HG03378 (cell line): ENCODE measurements at regions not wholly inside any gene's neighbourhood (a gene's known extent, or its start where the extent isn't known, plus 50 kb on each side); places are given as distances from the start of the nearest gene placed in this dataset.

Experiments
- ATAC-seq: cut with Tn5 transposase; IDR thresholded peaks from one replicate; pipeline ENCODE4 v1.9.1; 2021; ENCODE audit warnings: mild to moderate bottlenecking, moderate library complexity; ENCODE audit not compliant: unreplicated experiment

- no peak for ATAC-seq
Measured at GRCh38 chr20:12264711-12265110, 347.0 kb downstream of the BTBD3 start.

GRCh38 chr20:12265662-12266061, 348.0 kb downstream of the BTBD3 start:
- ATAC-seq: no peak

- no peak for ATAC-seq
Measured at GRCh38 chr20:12269579-12269978, 351.9 kb downstream of the BTBD3 start.

GRCh38 chr20:12270863-12271262, 353.2 kb downstream of the BTBD3 start:
- no peak for ATAC-seq

GRCh38 chr20:12276011-12276673, 358.4 kb downstream of the BTBD3 start:
- ATAC-seq: no peak

- ATAC-seq: no peak
Measured at GRCh38 chr20:12287575-12287974, 369.9 kb downstream of the BTBD3 start.

GRCh38 chr20:12289465-12289864, 371.8 kb downstream of the BTBD3 start:
- ATAC-seq: no peak

- no peak for ATAC-seq
Measured at GRCh38 chr20:12291386-12291785, 373.7 kb downstream of the BTBD3 start.

- no peak for ATAC-seq
Measured at GRCh38 chr20:12293900-12294299, 376.2 kb downstream of the BTBD3 start.

- no peak for ATAC-seq
Measured at GRCh38 chr20:12294678-12295077, 377.0 kb downstream of the BTBD3 start.

- no peak for ATAC-seq
Measured at GRCh38 chr20:12305188-12305950, 387.7 kb downstream of the BTBD3 start.

- ATAC-seq: no peak
Measured at GRCh38 chr20:12306107-12306506, 388.4 kb downstream of the BTBD3 start.

- ATAC-seq: no peak
Measured at GRCh38 chr20:12311094-12311865, 393.6 kb downstream of the BTBD3 start.

- ATAC-seq: no peak
Measured at GRCh38 chr20:12315652-12316051, 398.0 kb downstream of the BTBD3 start.

- no peak for ATAC-seq
Measured at GRCh38 chr20:12316794-12317193, 399.1 kb downstream of the BTBD3 start.

GRCh38 chr20:12317433-12317832, 399.7 kb downstream of the BTBD3 start:
- ATAC-seq: no peak

GRCh38 chr20:12318043-12318442, 400.4 kb downstream of the BTBD3 start:
- ATAC-seq: no peak

GRCh38 chr20:12321736-12322135, 404.0 kb downstream of the BTBD3 start:
- no peak for ATAC-seq

- ATAC-seq: no peak
Measured at GRCh38 chr20:12327205-12327604, 409.5 kb downstream of the BTBD3 start.

- ATAC-seq: no peak
Measured at GRCh38 chr20:12331236-12331635, 413.5 kb downstream of the BTBD3 start.

- ATAC-seq: no peak
Measured at GRCh38 chr20:12337601-12338000, 419.9 kb downstream of the BTBD3 start.

- ATAC-seq: no peak
Measured at GRCh38 chr20:12345978-12346377, 428.3 kb downstream of the BTBD3 start.
